ENCODE measurements at regions not wholly inside any gene's neighbourhood (a gene's known extent, or its start where the extent isn't known, plus 50 kb on each side); places are given as distances from the start of the nearest gene placed in this dataset.

- H3K18ac ChIP-seq (ENCODE audit: low read depth, low read length), result no peak overlapping the region
- H3K4me2 ChIP-seq (ENCODE audit: low read depth, low read length), result no peak overlapping the region
- no peaks in the 10 kb centered on the region for H3K27me3 ChIP-seq (ENCODE audit: control insufficient read depth, insufficient read depth, low read length)
- H4K8ac ChIP-seq (ENCODE audit: low read depth in 2 of 2, low read length in 2 of 2), result no peak overlapping the region
- H2BK15ac ChIP-seq (ENCODE audit: low read depth, low read length), result no peak overlapping the region
- no peak overlapping the region for H3K9ac ChIP-seq (ENCODE audit: low read depth, low read length)
- H3K4me1 ChIP-seq (ENCODE audit: control insufficient read depth, insufficient read depth, low read length), result no peaks in the 10 kb centered on the region
- BruUV-seq (replicated peaks), result no TSS peak
- no peak for ATAC-seq (ENCODE audit: low read depth)
- H3K79me1 ChIP-seq (ENCODE audit: low read depth in 1 of 2, low read length in 2 of 2), result no peaks in the 10 kb centered on the region
- no peak overlapping the region for H2AK5ac ChIP-seq (ENCODE audit: low read depth, low read length)
- no peak overlapping the region for H3K14ac ChIP-seq (replicated peaks; ENCODE audit: low read depth, low read length)
- WGBS, 2 experiments (ENCODE audit: extremely low coverage in 2 of 2, insufficient read length in 1 of 2), result no CpG with 5 or more reads among the region's 3 CpGs
- no peak overlapping the region for H4K91ac ChIP-seq (ENCODE audit: insufficient read depth, low read depth, low read length)
- dilution Hi-C loops (cut with HindIII; ENCODE audit: low sequenced_read_pairs, unreplicated experiment), result no loop called here
- no peak overlapping the region for H2BK120ac ChIP-seq (ENCODE audit: low read depth, low read length)
- intact Hi-C loops (cut with micrococcal nuclease), result no loop called here
- no peak overlapping the region for H3K27ac ChIP-seq (ENCODE audit: insufficient read depth, low read length)
- no peaks in the 10 kb centered on the region for H3K9me3 ChIP-seq (ENCODE audit: control insufficient read depth, insufficient read depth, low read length)
- H3K36me3 ChIP-seq (ENCODE audit: control insufficient read depth, insufficient read depth, low read length), result no peaks in the 10 kb centered on the region
- DNase-seq, result no peak
- no peak overlapping the region for H3K56ac ChIP-seq (ENCODE audit: extremely low read depth, insufficient read depth, low read length)
- no peak overlapping the region for H3K4me3 ChIP-seq (ENCODE audit: insufficient read depth, low read depth, low read length)
- ChIA-PET CTCF (no interaction called here), POLR2A (ENCODE audit: unreplicated experiment) (no interaction called here)
- in situ Hi-C loops (cut with MboI; ENCODE audit: low sequenced_read_pairs), result no loop called here
- TF ChIP-seq SMC3 (IDR thresholded peaks at IDR 0.05; ENCODE audit: low read depth, low read length) (no peak), RFX5 (IDR thresholded peaks at IDR 0.05; ENCODE audit: low read depth, low read length) (no peak), MAFK (IDR thresholded peaks at IDR 0.05; ENCODE audit: low read depth, low read length) (no peak)
- no peaks in the 10 kb centered on the region for H3K9me1 ChIP-seq (ENCODE audit: insufficient read depth, low read length)
- H4K20me1 ChIP-seq (ENCODE audit: insufficient read depth, low read length), result no peaks in the 10 kb centered on the region
- H4K5ac ChIP-seq (ENCODE audit: low read depth, low read length), result no peak overlapping the region
- H3K4ac ChIP-seq (ENCODE audit: low read depth, low read length), result no peak overlapping the region
- no peak overlapping the region for H2BK5ac ChIP-seq (ENCODE audit: low read depth, low read length, poor library complexity, severe bottlenecking)
- H2AK9ac ChIP-seq (replicated peaks; ENCODE audit: low read depth, low read length, poor library complexity), result no peak overlapping the region
- no peak overlapping the region for H2BK20ac ChIP-seq (ENCODE audit: low read depth, low read length)
- no peak overlapping the region for H3K23ac ChIP-seq (ENCODE audit: low read depth, low read length)
- no peak overlapping the region for H2AFZ ChIP-seq (replicated peaks; ENCODE audit: low read length, poor library complexity)
Measured at GRCh38 chr5:107121793-107122519, 548.8 kb downstream of the EFNA5 start.

Data from IMR-90 (cell line).